ENCODE measurements at regions not wholly inside any gene's neighbourhood (a gene's known extent, or its start where the extent isn't known, plus 50 kb on each side); places are given as distances from the start of the nearest gene placed in this dataset.

GRCh38 chr15:95347837-95348236, 982.7 kb upstream of the NR2F2 start:
- DNase-seq, result no peak

- no peak for DNase-seq
Measured at GRCh38 chr15:95350908-95351307, 979.6 kb upstream of the NR2F2 start.

GRCh38 chr15:95352631-95353187, 977.8 kb upstream of the NR2F2 start:
- DNase-seq, result no peak

GRCh38 chr15:95353512-95353911, 977.0 kb upstream of the NR2F2 start:
- no peak for DNase-seq

GRCh38 chr15:95359966-95360365, 970.5 kb upstream of the NR2F2 start:
- no peak for DNase-seq

GRCh38 chr15:95362306-95362705, 968.2 kb upstream of the NR2F2 start:
- no peak for DNase-seq

- no peak for DNase-seq
Measured at GRCh38 chr15:95363646-95364045, 966.9 kb upstream of the NR2F2 start.

GRCh38 chr15:95365511-95366107, 964.9 kb upstream of the NR2F2 start:
- no peak for DNase-seq

- no peak for DNase-seq
Measured at GRCh38 chr15:95368191-95368590, 962.3 kb upstream of the NR2F2 start.

- no peak for DNase-seq
Measured at GRCh38 chr15:95368755-95369601, 961.5 kb upstream of the NR2F2 start.

GRCh38 chr15:95370291-95370690, 960.2 kb upstream of the NR2F2 start:
- no peak for DNase-seq

- no peak for DNase-seq
Measured at GRCh38 chr15:95371664-95372063, 958.8 kb upstream of the NR2F2 start.

- no peak for DNase-seq
Measured at GRCh38 chr15:95375281-95375680, 955.2 kb upstream of the NR2F2 start.

GRCh38 chr15:95377258-95377852, 953.1 kb upstream of the NR2F2 start:
- DNase-seq, result no peak

GRCh38 chr15:95394186-95395067, 936.1 kb upstream of the NR2F2 start:
- no peak for DNase-seq

- DNase-seq, result no peak
Measured at GRCh38 chr15:95400428-95400827, 930.1 kb upstream of the NR2F2 start.

GRCh38 chr15:95401587-95401986, 928.9 kb upstream of the NR2F2 start:
- DNase-seq, result no peak

- no peak for DNase-seq
Measured at GRCh38 chr15:95405447-95405846, 925.1 kb upstream of the NR2F2 start.

- no peak for DNase-seq
Measured at GRCh38 chr15:95407534-95407933, 923.0 kb upstream of the NR2F2 start.

- DNase-seq, result no peak
Measured at GRCh38 chr15:95409211-95409610, 921.3 kb upstream of the NR2F2 start.

GRCh38 chr15:95409626-95410310, 920.7 kb upstream of the NR2F2 start:
- DNase-seq, result no peak

- DNase-seq, result no peak
Measured at GRCh38 chr15:95410757-95411156, 919.7 kb upstream of the NR2F2 start.

All from NCI-H146 (cell line).